ENCODE measurements at regions not wholly inside any gene's neighbourhood (a gene's known extent, or its start where the extent isn't known, plus 50 kb on each side); places are given as distances from the start of the nearest gene placed in this dataset.

DNA sequence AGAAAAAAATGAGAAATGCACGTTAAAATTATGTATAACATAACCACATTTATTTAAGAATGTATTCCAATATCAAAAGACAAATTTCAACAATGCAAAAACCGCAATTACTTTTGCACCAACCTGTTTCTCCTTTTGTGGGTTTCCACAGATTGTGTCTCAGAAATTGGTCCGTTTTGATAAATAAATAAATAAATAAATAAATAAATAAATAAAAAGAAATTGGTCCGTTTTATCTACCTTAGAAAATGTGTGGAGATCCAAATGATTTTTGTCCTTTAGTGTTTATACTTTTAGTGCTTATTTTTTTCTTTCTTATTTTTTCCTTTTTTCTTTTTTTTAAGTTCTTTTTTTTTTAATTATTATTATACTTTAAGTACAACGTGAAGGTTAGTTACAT, 1682.2 kb upstream of the TMEFF2 start:
- TF ChIP-seq POLR2A (IDR thresholded peaks at IDR 0.05) (no peak), EP300 (IDR thresholded peaks at IDR 0.05) (no peak), POLR2AphosphoS5 (IDR thresholded peaks at IDR 0.05) (no peak)
- TF ChIP-seq, protein P1, sequence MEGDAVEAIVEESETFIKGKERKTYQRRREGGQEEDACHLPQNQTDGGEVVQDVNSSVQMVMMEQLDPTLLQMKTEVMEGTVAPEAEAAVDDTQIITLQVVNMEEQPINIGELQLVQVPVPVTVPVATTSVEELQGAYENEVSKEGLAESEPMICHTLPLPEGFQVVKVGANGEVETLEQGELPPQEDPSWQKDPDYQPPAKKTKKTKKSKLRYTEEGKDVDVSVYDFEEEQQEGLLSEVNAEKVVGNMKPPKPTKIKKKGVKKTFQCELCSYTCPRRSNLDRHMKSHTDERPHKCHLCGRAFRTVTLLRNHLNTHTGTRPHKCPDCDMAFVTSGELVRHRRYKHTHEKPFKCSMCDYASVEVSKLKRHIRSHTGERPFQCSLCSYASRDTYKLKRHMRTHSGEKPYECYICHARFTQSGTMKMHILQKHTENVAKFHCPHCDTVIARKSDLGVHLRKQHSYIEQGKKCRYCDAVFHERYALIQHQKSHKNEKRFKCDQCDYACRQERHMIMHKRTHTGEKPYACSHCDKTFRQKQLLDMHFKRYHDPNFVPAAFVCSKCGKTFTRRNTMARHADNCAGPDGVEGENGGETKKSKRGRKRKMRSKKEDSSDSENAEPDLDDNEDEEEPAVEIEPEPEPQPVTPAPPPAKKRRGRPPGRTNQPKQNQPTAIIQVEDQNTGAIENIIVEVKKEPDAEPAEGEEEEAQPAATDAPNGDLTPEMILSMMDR (IDR thresholded peaks at IDR 0.05): no peak
- DNase-seq: no peak
- Histone ChIP-seq H3K4me1 (no peaks in the 10 kb centered on the region), H3K36me3 (no peaks in the 10 kb centered on the region), H3K27ac (no peak overlapping the region), H3K27me3 (no peaks in the 10 kb centered on the region), H3K4me3 (no peak overlapping the region), H3K9me3 (peaks cover 0 to 1% (median 0%) of the 10 kb centered on the region in 4 donors)
- intact Hi-C loops (cut with DNase I): no loop called here
- 89 to 92% methylated on average over 5 of the region's 5 CpGs for WGBS, 2 donors

DNA sequence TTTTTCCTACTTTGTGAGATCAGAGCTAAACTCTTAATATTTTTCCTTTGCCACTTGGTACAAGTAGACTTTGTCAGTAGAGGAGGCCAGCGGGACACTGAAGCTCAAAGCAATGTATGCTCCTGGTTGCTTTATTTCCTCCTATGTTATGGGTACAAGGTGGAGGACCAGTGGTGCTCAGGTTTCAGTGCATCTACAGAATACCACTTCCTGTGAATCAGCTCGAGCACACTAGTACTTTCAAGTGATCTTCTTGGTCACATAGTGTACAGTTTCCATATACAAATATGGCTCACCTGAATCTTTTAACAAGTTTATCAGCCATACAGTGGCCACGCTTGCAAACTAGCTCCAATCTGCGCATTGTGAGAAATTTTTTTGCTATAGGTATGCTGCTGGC, 1674.8 kb upstream of the TMEFF2 start:
- Histone ChIP-seq H3K27me3 (no peaks in the 10 kb centered on the region), H3K4me1 (no peaks in the 10 kb centered on the region), H3K36me3 (no peaks in the 10 kb centered on the region), H3K4me3 (no peak overlapping the region), H3K9me3 (no peaks in the 10 kb centered on the region), H3K27ac (no peak overlapping the region)
- WGBS, 2 donors: 40 to 64% methylated on average over 4 of the region's 4 CpGs
- TF ChIP-seq POLR2AphosphoS5 (IDR thresholded peaks at IDR 0.05) (no peak), EP300 (IDR thresholded peaks at IDR 0.05) (no peak), POLR2A (IDR thresholded peaks at IDR 0.05) (no peak)
- TF ChIP-seq, protein P1 (IDR thresholded peaks at IDR 0.05): no peak
- intact Hi-C loops (cut with DNase I): no loop called here
- DNase-seq: no peak

DNA sequence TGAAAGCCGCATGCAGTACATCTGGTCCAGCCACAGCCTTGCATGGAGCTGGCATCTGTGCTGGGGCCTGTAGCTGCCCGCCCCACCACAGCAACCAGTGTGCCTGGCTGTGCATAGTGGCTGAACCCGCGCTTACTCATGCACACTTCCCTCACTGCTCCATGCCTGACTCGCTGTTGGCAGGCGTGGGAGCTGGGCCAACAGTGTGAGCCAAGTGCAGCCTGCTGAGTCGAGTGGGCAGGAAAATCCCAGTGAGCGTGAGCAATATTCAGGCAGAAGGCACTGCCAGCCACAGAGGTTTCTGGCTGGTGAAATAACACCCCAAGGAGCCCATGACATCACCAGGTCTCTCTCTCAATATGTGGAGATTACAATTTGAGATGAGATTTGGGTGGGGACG, 1674.1 kb upstream of the TMEFF2 start:
- intact Hi-C loops (cut with DNase I): no loop called here
- Histone ChIP-seq H3K4me1 (no peaks in the 10 kb centered on the region), H3K4me3 (no peak overlapping the region), H3K27ac (no peak overlapping the region), H3K9me3 (no peaks in the 10 kb centered on the region), H3K36me3 (no peaks in the 10 kb centered on the region), H3K27me3 (no peaks in the 10 kb centered on the region)
- WGBS, 2 donors: 80 to 89% methylated on average over 9 of the region's 9 CpGs
- DNase-seq: no peak
- TF ChIP-seq EP300 (IDR thresholded peaks at IDR 0.05) (no peak), POLR2AphosphoS5 (IDR thresholded peaks at IDR 0.05) (no peak), POLR2A (IDR thresholded peaks at IDR 0.05) (no peak)
- TF ChIP-seq, protein P1 (IDR thresholded peaks at IDR 0.05): no peak

DNA sequence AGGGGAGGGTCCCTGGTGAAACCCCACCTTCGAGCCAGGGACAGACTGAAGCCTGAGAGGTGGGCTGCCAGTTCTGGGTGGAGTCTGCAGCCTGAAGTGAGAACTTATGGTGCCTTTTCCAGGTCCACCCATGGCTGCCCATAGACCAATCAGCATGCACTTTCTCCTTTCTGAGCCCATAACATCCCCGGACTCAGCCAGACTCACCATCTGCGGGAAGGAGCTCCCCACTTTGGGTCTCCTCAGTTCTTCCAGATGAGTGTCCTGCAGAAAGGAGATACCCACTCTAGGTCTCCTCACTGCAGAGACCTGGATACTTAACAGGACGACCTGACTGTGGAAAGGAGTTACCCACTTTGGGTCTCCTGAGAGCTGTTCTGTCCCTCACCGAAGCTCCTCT, 1673.4 kb upstream of the TMEFF2 start:
- no peaks in the 10 kb centered on the region for H3K36me3 ChIP-seq
- DNase-seq: no peak
- H3K9me3 ChIP-seq: no peaks in the 10 kb centered on the region
- H3K27me3 ChIP-seq: no peaks in the 10 kb centered on the region
- intact Hi-C loops (cut with DNase I): no loop called here
- H3K4me3 ChIP-seq: no peak overlapping the region
- H3K27ac ChIP-seq: no peak overlapping the region
- TF ChIP-seq, protein P1 (IDR thresholded peaks at IDR 0.05): no peak
- TF ChIP-seq POLR2A (IDR thresholded peaks at IDR 0.05): no peak
- TF ChIP-seq POLR2AphosphoS5 (IDR thresholded peaks at IDR 0.05): no peak
- TF ChIP-seq EP300 (IDR thresholded peaks at IDR 0.05): no peak
- H3K4me1 ChIP-seq: no peaks in the 10 kb centered on the region
- WGBS, 2 donors: 74 to 89% methylated on average over 5 of the region's 5 CpGs

DNA sequence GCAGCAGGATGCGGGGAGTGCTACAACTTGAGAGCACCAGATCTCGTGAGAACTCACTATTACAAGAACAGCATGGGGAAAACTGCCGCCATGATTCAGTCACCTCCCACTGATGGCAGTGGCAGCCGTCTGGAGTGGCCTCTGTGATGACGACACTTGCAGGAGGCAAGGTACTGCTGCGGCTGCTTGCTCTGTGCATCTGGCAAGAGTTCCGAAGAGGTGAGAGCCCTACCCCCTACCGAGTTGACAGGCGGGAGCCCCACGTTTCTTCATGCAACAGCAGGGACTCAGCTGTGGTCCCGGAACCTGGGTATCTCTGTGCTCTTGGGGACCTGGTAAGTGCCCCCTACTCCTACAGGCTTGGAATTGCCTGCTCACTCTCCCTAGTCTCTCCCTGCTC, 1672.7 kb upstream of the TMEFF2 start:
- intact Hi-C loops (cut with DNase I): no loop called here

More for the DNA sequence above, 1672.7 kb upstream of the TMEFF2 start:
- Histone ChIP-seq H3K9me3 (no peaks in the 10 kb centered on the region), H3K27ac (no peak overlapping the region), H3K4me1 (no peaks in the 10 kb centered on the region), H3K4me3 (no peak overlapping the region), H3K36me3 (no peaks in the 10 kb centered on the region), H3K27me3 (no peaks in the 10 kb centered on the region)
- DNase-seq: no peak
- TF ChIP-seq POLR2A (IDR thresholded peaks at IDR 0.05): no peak
- TF ChIP-seq EP300 (IDR thresholded peaks at IDR 0.05): no peak
- TF ChIP-seq, protein P1 (IDR thresholded peaks at IDR 0.05): no peak
- TF ChIP-seq POLR2AphosphoS5 (IDR thresholded peaks at IDR 0.05): no peak
- WGBS, 2 donors: 92 to 96% methylated on average over 11 of the region's 11 CpGs

All from sigmoid colon (tissue), 6 donors.